GM12874 (cell line): ENCODE measurements at regions not wholly inside any gene's neighbourhood (a gene's known extent, or its start where the extent isn't known, plus 50 kb on each side); places are given as distances from the start of the nearest gene placed in this dataset.

Experiments
- TF ChIP-seq, protein P1 (sequence below): IDR thresholded peaks from 2 replicates; pipeline ENCODE4 v1.5.1; 2011; ENCODE audit warnings: low read depth, mild to moderate bottlenecking, control low read depth, low read length, moderate library complexity; ENCODE audit not compliant: insufficient read depth

DNA sequence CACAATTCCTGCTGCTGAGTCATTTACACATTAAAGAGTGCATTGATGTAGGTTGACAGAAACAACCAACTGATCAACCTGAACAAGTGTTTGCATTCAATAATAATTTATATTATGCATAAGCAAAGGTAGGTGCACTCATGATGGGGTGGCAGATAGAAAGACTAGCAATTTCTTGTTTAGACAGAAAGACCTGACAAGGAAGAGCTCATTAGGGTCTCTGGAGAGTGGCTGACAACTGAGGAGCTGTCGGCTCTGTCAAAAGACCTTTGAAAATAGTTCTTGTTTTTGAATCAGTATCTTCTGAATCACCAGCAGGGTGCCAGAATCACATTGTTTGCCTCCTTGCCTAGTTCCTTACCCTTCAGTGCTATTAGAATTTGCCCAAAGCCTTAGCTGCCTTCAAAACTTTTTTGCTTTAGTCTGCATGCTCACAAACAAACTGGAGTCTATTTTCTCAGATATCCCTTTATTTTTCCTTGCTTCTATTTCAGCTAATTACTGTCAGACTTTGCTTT, 234.7 kb downstream of the BTG1 start:
- TF ChIP-seq, protein P1, sequence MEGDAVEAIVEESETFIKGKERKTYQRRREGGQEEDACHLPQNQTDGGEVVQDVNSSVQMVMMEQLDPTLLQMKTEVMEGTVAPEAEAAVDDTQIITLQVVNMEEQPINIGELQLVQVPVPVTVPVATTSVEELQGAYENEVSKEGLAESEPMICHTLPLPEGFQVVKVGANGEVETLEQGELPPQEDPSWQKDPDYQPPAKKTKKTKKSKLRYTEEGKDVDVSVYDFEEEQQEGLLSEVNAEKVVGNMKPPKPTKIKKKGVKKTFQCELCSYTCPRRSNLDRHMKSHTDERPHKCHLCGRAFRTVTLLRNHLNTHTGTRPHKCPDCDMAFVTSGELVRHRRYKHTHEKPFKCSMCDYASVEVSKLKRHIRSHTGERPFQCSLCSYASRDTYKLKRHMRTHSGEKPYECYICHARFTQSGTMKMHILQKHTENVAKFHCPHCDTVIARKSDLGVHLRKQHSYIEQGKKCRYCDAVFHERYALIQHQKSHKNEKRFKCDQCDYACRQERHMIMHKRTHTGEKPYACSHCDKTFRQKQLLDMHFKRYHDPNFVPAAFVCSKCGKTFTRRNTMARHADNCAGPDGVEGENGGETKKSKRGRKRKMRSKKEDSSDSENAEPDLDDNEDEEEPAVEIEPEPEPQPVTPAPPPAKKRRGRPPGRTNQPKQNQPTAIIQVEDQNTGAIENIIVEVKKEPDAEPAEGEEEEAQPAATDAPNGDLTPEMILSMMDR: no peak

DNA sequence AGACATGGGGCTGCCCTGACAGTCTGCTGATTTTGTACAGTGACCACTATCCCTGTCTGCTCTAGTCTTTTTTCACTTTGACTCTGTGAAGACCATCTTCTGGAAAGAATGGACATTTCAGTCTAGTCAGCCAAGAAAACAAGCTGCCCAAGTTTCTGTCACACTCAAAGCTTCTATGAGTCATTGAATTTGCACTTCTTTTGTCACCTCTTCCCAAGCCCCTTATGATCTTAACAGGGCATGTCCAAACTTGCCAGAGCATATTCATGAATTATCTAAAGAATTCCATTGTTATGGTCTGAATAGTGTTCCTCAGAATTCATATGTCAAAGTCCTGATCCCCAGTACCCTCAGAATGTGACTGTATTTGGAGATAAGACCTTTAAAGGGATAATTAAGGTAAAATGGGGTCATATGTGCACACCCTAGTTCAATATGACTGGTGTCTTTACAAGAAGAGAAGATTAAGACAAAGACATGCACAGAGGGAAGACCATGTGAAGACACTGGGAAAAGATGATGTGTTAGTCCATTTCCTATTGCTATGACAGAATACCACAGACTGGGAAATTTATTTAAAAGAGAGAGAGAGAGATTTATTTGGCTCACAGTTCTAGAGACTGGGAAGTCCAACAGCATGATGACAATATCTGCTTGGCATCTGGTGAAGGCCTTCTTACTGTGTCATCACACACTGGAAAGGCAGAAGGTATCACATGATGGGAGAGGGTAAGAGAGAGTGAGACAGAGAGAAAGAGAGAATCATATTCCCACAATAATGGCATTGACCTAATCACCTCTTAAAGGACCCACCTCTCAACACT, 242.6 kb downstream of the BTG1 start:
- TF ChIP-seq, protein P1: no peak

DNA sequence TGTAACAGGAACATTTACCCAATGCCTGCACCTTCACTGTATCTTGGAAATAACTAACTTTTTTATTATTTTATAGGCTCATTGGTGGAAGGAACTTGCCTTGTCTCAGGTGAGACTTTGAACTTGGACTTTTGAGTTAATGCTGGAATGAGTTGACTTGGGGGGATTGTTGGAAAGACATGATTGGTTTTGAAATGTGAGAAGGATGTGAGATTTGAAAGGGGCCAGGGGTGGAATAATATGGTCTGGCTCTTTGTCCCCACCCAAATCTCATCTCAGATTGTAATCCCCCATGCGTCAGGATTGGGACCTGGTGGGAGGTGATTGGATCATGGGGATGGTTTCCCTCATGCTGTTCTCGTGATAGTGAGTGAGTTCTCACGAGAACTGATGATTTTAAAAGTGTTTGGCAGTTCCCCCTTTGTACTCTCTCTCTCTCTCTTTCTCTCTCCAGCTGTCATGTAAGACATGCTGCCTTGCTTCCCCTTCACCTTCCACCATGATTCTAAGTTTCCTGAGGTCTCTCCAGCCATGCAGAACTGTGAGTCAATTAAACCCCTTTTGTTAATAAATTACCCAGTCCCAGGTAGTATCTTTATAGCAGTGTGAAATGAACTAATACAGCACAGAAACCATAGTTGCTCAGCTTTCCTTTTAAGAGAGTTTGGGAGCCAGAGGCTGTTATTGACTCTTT, 244.1 kb downstream of the BTG1 start:
- TF ChIP-seq, protein P1: no peak

DNA sequence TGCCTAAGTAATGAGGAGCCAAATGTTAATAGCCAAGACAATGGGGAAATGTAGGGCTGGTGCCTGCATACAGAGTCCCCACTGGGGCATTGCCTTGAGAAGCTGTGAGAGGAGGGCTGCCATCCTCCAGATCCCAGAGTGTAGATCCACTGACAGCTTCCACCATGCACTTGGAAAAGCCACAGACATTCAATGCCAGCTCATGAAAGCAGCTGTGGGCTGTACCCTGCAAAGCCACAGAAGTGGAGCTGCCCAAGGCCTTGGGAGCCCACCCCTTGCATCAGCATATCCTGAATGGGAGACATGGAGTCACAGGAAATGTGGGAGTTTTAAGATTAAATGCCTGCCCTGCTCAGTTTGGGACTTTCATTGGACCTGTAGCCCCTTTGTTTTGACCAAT, 244.7 kb downstream of the BTG1 start:
- TF ChIP-seq, protein P1: no peak

DNA sequence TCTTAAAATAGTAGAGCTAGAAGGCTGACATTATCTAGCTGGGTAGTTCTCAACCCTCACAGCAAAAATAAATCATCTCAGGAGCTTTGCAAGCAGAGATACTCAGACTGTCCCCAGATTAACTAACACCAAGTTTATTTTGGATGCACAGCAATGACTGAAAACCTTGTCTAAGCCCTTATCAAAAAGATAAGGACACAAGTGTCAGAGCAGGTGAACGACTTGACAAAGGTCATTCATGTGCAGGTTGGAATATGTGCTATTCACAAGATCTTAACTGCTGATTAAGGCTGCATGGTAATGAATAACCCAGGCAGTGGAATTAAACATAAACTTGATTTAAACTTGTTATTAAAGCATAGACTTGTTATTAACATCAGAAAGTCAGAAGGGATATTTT, 246.6 kb downstream of the BTG1 start:
- TF ChIP-seq, protein P1: no peak

DNA sequence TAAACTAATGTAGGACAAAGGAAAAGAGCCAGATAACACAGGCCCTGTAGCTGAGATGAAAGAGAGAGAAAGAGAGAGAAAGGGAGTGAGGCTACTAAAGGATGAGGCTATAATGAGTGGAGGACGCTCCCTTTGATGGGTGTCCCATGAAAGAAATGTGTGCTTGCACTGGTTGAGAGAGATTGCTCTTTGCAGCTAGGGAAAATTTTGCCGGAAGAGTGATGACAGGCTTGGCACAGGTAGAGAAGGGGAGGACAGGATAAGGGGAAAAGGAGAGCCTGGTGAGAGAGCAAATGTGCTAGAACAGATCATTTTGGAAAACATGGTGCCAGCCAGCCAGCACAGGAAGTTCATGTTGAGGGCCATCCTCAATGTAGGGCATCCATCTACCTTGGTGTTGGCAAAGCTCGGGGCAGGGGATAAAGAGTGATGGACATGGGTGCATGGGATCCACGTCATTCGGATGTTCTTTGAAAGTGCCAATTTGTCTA, 248.6 kb downstream of the BTG1 start:
- TF ChIP-seq, protein P1: no peak

DNA sequence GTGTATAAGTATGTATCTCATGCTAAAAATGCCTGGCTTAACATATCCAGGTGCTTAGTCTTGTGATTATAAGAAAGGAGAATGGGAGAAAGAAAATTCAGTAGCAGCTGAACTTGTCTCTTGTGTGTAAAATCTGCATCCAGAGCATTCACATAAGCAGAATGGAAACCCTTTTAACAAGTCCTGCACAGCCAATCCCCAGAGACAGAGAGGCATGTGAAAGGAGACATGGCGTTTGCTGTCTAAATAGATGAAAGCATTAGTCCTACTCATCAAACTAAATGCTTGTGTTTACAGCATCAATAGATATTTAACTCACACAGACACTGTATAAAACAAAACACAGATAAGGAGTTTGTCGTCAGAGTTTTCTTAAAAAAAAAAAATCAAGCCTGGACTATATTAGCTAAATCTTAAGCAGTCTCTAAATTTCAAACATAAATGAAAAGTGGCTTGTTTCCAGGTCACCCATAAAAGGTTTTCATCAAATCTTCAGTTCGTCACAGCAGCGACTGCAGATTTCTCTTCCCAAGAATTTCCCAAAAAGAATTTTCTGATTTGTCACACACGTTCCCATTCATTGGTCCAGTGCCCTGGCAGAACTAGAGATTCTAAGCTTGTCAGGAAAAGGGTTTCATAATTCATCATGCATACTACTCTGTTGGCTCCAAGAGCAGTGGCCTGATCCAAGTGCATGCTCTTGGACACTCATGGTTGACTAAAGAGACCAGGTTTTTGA, 249.2 kb downstream of the BTG1 start:
- TF ChIP-seq, protein P1: no peak
